ENCODE measurements at regions not wholly inside any gene's neighbourhood (a gene's known extent, or its start where the extent isn't known, plus 50 kb on each side); places are given as distances from the start of the nearest gene placed in this dataset.

DNA sequence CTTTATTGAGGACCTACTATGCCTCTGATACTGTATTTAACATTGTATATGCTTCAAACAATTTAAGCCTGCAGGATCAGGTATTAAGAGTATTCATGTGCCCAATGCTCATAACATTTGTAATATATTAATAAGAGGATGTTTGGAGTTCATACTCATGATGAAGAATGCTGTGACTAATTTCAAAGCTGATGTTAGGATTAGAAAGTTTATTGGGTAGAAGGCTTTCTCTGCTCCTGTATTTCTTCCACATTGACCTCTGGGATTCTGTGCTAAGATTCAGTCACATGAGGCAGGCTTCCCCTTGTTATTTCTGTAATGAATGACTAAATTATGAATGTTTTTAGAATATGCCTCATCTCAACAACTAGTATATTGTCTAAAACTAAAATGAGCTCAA, 456.4 kb downstream of the NFIB start:
- no peaks in the 10 kb centered on the region for H3K27me3 ChIP-seq (ENCODE audit: control insufficient read depth in 2 of 2, insufficient read depth in 2 of 2, low read length in 2 of 2)
- CTCF ChIA-PET: interaction anchor here (0.9 to 1.4 kb wide), 2 partner anchors 9 to 10 kb away, joined by 3 read pairs; no protein-coding TSS in a partner anchor
- H3K4me2 ChIP-seq (ENCODE audit: insufficient read depth, low read length): no peak overlapping the region

More for the DNA sequence above, 456.4 kb downstream of the NFIB start:
- Histone ChIP-seq H3K79me2 (ENCODE audit: control insufficient read depth, insufficient read depth, low read length) (no peaks in the 10 kb centered on the region), H3K4me1 (ENCODE audit: control insufficient read depth, extremely low read depth, insufficient read depth, low read length) (no peaks in the 10 kb centered on the region), H3K4me3 (replicated peaks in 1 of 3; ENCODE audit: insufficient read depth in 1 of 3, low read depth in 1 of 3, low read length in 3 of 3) (no peak overlapping the region), H3K9ac (replicated peaks; ENCODE audit: extremely low read depth, insufficient read depth, low read length) (no peak overlapping the region), H2AFZ (ENCODE audit: low read depth, low read length) (no peak overlapping the region), H3K27ac (ENCODE audit: insufficient read depth, low read depth, low read length) (no peak overlapping the region), H3K36me3 (ENCODE audit: control insufficient read depth in 2 of 2, extremely low read depth in 1 of 2, insufficient read depth in 2 of 2, low read length in 2 of 2) (no peaks in the 10 kb centered on the region), H4K20me1 (replicated peaks; ENCODE audit: control insufficient read depth, extremely low read depth, insufficient read depth, low read length) (no peaks in the 10 kb centered on the region), H3K9me3 (replicated peaks; ENCODE audit: control insufficient read depth, insufficient read depth, low read length) (no peaks in the 10 kb centered on the region), H3K9me1 (replicated peaks; ENCODE audit: control insufficient read depth, extremely low read depth, insufficient read depth, low read length) (no peaks in the 10 kb centered on the region)
- FAIRE-seq (no peak), DNase-seq (ENCODE audit: low read depth, low spot score) (peak; percentile 24)
- TF ChIP-seq POLR2A (IDR thresholded peaks at IDR 0.05; ENCODE audit: low read depth, low read length) (no peak), POLR2AphosphoS5 (IDR thresholded peaks at IDR 0.05; ENCODE audit: insufficient read depth, low read depth, low read length) (no peak), GATA2 (IDR thresholded peaks at IDR 0.05; ENCODE audit: insufficient read depth, insufficient read length, low read depth, low read length) (peak; percentile 24), FOS (IDR thresholded peaks at IDR 0.05; ENCODE audit: borderline replicate concordance, insufficient read depth, low read length) (peak; percentile 46), EZH2 (IDR thresholded peaks at IDR 0.05; ENCODE audit: borderline replicate concordance, low read depth, low read length, severe bottlenecking) (no peak)
- TF ChIP-seq, protein P1, sequence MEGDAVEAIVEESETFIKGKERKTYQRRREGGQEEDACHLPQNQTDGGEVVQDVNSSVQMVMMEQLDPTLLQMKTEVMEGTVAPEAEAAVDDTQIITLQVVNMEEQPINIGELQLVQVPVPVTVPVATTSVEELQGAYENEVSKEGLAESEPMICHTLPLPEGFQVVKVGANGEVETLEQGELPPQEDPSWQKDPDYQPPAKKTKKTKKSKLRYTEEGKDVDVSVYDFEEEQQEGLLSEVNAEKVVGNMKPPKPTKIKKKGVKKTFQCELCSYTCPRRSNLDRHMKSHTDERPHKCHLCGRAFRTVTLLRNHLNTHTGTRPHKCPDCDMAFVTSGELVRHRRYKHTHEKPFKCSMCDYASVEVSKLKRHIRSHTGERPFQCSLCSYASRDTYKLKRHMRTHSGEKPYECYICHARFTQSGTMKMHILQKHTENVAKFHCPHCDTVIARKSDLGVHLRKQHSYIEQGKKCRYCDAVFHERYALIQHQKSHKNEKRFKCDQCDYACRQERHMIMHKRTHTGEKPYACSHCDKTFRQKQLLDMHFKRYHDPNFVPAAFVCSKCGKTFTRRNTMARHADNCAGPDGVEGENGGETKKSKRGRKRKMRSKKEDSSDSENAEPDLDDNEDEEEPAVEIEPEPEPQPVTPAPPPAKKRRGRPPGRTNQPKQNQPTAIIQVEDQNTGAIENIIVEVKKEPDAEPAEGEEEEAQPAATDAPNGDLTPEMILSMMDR (IDR thresholded peaks at IDR 0.05; ENCODE audit: extremely low read depth in 1 of 2, insufficient read depth in 1 of 2, low read depth in 1 of 2, low read length in 2 of 2): no peak
- TF ChIP-seq, protein P2, sequence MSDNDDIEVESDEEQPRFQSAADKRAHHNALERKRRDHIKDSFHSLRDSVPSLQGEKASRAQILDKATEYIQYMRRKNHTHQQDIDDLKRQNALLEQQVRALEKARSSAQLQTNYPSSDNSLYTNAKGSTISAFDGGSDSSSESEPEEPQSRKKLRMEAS (IDR thresholded peaks at IDR 0.05; ENCODE audit: insufficient read depth, insufficient read length): no peak
- no TSS peak for BruUV-seq (replicated peaks)
- intact Hi-C loops (cut with micrococcal nuclease) (no loop called here), dilution Hi-C loops (cut with MboI; ENCODE audit: extremely low pct_ligation_motif_present, low sequenced_read_pairs) (no loop called here)
- POLR2A ChIA-PET: no interaction called here

Data from endothelial cell of umbilical vein (primary cell).